Urothelium cell line (cell line): ENCODE measurements at regions not wholly inside any gene's neighbourhood (a gene's known extent, or its start where the extent isn't known, plus 50 kb on each side); places are given as distances from the start of the nearest gene placed in this dataset.
"Not testable (repeated sequence)": the region's sequence is repeated elsewhere in the genome, so short reads cannot be mapped to it uniquely, and the experiment has no call there.

Source experiments
- DNase-seq: peaks from one replicate; pipeline ENCODE4 v3.0.0; 2011; ENCODE audit warnings: low spot score, mixed read lengths
- FAIRE-seq: peaks from 2 replicates; lab custom pipeline; 2011; peaks lifted over from hg19 to GRCh38; lab: Jason Lieb, UNC

- FAIRE-seq (no peak), DNase-seq (no peak)
Observed at GRCh38 chr10:53543410-53543809, 770.8 kb upstream of the MBL2 start.

DNA sequence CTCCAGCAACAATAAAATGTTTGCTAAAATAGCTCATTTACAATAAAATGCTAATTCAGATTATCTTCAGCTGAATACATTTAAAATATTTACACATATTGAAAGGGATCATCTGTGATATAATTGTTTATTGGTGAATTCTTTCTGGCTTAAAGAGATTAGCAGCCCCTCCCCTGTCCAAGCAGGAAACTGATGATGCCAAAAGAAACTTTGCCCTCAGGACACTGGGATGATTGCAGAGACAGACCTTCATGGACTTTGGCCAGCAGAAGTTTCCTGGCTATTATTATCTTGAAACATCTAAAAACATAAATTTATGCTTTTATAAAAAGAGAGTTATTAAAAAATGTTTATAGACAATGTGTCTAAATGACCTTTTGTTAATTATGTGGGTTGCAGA, 764.9 kb upstream of the MBL2 start:
- FAIRE-seq (no peak), DNase-seq (no peak)

GRCh38 chr10:53536322-53536721, 763.7 kb upstream of the MBL2 start:
- DNase-seq (no peak), FAIRE-seq (peak; percentile 71)

GRCh38 chr10:53534428-53534827, 761.8 kb upstream of the MBL2 start:
- FAIRE-seq: no peak
- DNase-seq: no peak

- FAIRE-seq (no peak), DNase-seq (no peak)
Observed at GRCh38 chr10:53528974-53529373, 756.4 kb upstream of the MBL2 start.

DNA sequence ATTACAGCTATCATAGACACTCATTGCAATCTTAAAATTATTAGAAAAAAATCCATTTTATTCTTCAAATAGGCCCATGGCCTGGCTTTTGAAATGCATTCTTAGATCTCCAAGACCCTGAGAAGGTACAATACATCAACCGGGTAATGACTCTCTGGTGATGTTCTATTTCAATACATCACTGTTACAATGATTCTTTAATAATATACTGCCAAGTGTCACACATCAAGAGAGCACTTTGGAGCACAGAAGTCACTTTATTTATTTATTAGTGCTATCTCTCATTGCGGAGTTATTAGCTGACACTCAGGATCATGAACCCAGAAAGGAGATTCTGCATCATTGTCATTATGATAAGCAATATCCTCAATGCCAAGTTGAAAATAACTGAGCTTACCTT, 748.5 kb upstream of the MBL2 start:
- DNase-seq (no peak), FAIRE-seq (no peak)

- DNase-seq: no peak
- no peak for FAIRE-seq
Observed at GRCh38 chr10:53508197-53508596, 735.6 kb upstream of the MBL2 start.

GRCh38 chr10:53504492-53504891, 731.9 kb upstream of the MBL2 start:
- FAIRE-seq: peak; percentile 17
- DNase-seq: not testable (repeated sequence)

- FAIRE-seq: no peak
Observed at GRCh38 chr10:53491774-53492173, 719.2 kb upstream of the MBL2 start.

DNA sequence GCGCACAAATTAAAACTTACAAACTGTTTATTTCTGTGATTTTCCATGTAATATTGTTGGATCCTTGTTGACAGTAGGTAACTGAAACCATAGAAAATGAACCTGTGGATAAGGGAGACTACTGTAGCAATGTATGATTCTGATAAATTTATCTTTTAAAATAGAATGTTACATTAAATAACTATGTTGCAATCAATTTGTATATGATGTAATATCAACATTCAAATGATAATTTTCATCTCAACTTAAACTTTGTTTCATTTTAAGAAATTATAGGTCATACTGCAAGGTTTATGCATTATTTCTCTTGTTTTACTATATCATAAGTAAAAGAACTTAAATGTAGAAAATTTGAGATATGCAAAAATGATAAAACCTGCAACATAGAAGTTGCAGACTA, 718.0 kb upstream of the MBL2 start:
- no peak for FAIRE-seq
- DNase-seq: no peak

More at GRCh38 chr10:53491774-53492173, 719.2 kb upstream of the MBL2 start:
- DNase-seq: no peak

GRCh38 chr10:53489335-53490182, 717.0 kb upstream of the MBL2 start:
- no peak for FAIRE-seq
- no peak for DNase-seq

GRCh38 chr10:53487019-53487983, 714.7 kb upstream of the MBL2 start:
- DNase-seq: no peak
- FAIRE-seq: no peak

DNA sequence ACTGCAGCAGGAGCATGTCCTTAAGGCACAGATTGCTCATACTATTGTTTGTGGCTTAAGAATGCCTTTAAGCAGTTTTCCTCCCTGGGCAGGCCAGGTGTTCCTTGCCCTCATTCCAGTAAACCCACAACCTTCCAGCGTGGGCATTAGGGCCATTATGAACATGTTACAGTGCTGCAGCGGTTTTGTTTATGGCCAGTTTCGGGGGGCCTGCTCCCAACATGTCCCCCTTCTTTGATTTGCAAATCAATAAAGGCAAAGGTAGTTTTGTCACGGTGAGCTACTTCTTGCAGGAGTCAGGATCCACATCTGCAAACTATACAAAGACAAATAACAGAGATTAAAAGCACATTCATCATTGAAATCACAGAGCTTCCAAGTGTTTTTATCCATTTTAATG, 712.8 kb upstream of the MBL2 start:
- FAIRE-seq, DNase-seq: not testable (repeated sequence)

DNA sequence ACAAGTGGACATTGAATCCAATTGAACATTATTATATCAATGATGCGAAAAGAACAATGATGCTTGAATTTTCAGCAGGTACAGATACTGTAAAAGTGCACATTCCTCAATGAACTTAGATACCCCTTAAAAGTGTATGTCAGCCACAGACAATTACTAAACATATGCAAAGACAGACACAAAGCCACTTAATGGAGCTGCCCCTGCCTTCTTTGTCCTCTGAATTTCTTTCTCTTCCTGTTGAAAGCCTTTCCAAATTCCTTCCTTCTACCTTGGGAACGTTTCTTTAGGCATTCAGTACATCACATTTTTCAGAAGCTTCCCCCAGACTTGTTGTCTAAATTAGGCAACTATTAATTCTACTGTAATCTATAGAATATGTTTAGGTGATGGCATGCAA, 706.8 kb upstream of the MBL2 start:
- DNase-seq (no peak), FAIRE-seq (no peak)

DNA sequence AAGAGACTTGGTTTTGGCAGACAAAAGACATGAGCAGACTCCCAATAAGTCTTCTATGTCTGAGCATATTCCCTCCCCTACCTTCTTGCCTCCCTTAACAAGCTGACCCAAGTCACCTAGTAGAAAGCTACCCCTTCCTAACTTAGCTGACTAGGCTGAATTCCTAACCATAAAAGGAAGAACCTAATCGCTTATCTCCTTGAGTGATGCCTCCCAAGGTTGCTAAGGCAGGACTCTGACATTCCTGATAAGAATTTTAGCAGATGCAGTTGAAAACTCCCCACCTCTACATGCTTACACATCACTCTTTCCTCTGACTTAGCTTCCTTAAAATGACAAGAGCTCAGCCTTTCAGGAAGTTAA, 704.7 kb upstream of the MBL2 start:
- FAIRE-seq: no peak
- no peak for DNase-seq

DNA sequence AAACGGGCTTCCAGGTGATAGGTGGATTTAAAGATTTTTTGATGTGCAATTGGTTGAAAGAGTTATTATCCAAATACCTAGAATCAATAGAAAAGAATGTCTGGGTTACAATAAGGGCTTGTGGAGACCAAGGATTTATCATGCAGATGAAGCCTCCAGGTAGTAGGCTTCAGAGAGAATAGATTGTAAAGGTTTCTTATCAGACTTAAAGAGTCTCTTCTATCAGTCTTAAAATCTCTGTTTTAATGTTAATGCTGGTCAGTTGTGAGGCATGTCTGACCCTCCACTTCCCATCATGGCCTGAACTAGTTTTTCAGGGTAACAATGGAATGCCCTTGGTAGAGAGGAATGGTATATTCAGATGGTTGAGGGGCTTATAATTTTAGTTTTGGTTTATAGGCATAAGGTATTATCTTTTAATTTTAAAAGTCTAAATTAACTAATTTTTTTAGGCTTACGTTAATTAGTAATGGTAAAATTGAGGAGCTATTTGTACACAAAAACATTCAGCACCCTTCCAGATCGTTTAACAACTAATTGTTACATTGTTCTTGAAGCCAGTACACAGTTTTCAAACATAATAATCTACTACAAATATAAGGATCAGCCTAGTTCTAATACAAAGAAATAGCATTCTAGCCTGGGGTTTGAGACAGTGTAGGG, 704.2 kb upstream of the MBL2 start:
- no peak for FAIRE-seq
- no peak for DNase-seq

- DNase-seq (no peak), FAIRE-seq (no peak)
Observed at GRCh38 chr10:53469383-53469782, 696.8 kb upstream of the MBL2 start.

DNA sequence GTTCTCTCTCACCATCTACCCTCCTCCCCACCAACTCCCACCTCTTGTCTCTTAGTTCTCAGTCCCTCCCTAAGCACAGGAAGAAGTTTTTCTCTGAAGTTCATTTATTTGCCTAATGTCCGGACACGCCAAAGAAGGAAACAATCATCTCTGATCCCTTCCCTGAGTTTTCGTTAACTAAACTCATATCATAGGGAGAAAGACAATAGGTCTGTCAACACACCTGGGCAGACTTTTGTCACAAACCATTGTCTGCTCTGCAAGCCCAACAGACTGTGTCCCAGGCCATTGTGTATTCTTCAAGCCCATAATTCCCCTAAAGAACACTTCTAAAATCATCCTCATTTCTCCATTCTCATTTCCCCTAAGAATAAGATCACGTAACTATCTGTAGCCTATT, 691.0 kb upstream of the MBL2 start:
- DNase-seq: no peak
- no peak for FAIRE-seq

DNA sequence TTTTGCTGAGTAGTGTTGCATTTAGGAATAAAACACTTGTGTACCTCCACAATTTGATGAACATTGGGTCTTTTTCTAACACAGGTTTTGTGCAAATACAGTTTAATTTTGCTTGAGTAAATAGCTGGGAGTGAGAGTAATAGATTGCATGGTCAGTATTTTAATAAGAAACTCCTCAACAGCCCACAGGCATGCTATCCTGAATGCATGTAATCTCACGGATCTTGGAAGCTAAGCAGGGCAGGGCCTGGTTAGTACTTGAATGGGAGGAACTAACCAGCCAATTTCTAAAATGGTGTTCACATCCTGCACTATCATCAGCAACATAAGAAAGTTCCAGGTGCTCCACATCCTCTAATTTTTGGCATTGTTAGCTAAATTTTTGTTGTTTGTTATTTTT, 685.4 kb upstream of the MBL2 start:
- FAIRE-seq: no peak
- DNase-seq: no peak

DNA sequence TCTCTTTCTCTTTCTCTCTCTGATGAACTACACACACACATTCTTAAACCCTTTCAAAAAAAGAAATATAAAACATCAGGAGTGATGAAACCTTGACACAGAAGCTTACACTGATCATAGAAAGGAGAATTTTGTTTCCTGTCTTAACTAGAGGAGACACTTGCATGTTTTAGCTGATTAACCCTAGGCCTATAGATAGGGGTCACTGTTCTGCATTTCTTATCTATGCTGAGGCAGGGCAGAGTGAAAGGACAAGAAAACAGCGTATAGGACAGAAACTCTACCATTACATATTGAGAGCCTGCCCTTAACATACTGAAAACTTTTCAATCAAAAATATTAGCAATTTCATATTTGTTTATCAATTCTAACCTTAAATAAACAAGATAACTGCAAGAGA, 680.6 kb upstream of the MBL2 start:
- DNase-seq: no peak
- no peak for FAIRE-seq

DNA sequence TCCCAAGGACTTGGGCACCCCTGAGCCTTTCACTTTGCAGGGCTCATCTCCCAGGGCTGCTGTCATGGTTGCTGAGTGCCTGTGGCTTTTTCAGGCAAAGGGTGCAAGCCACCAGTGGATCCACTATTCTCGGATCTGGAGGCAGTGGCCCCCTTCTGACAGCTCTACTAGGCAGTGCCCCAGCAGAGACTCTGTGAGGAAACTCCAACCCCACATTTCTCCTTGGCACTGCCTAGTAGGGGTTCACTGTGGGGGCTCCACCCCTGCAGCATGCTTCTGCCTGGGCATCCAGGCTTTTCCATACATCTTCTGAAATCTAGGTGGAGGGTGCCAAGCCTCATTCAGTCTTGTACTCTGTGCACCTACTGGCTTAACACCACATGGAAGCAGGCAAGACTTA, 675.0 kb upstream of the MBL2 start:
- no peak for FAIRE-seq
- no peak for DNase-seq
